ENCODE measurements at regions not wholly inside any gene's neighbourhood (a gene's known extent, or its start where the extent isn't known, plus 50 kb on each side); places are given as distances from the start of the nearest gene placed in this dataset.

DNA sequence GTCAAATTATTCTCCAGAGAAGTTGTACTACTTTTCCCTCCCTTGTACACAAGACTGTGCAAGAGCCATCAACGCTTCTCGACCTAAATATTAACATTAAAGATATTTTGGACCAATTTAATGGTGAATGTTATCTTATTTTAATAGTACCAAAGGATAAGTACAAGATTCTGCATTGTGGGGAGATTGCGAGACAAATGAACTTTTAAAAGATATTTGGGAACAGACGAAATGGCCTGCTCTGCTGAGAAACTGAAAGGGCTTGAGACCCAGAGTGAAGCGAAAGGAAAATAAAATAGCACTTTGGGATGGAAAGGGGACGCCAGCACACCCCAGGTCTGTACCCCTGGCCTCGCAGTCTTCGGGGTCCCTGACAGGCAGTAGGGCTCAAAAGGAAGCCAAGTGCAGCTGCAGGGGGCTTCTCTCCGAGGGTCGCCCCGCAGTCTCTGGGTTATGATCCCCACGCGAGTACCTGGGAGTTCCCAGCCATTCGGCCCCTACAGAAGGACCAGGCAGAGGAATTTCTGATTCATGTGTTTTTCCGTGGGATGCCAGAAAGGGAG, 97.6 kb upstream of the VGLL3 start:
- no peaks in the 10 kb centered on the region for H3K9me2 ChIP-seq (ENCODE audit: insufficient read depth, low read length)
- no peak overlapping the region for H3K9ac ChIP-seq (ENCODE audit: low read length)
- no peaks in the 10 kb centered on the region for H3F3A ChIP-seq (ENCODE audit: insufficient read depth, low read length, poor library complexity, severe bottlenecking)
- no peak overlapping the region for H3K4me3 ChIP-seq (ENCODE audit: low read length)
- no peaks in the 10 kb centered on the region for H3K79me2 ChIP-seq (replicated peaks; ENCODE audit: insufficient read depth, low read length)
- no peaks in the 10 kb centered on the region for H3K9me3 ChIP-seq (ENCODE audit: low read length)
- H2AFZ ChIP-seq (ENCODE audit: low read depth, low read length): no peak overlapping the region
- H3K4me2 ChIP-seq (ENCODE audit: low read length): no peak overlapping the region
- H3K27me3 ChIP-seq (ENCODE audit: insufficient read depth, low read depth, low read length): no peaks in the 10 kb centered on the region
- no peak for TF ChIP-seq POLR2AphosphoS5 (IDR thresholded peaks at IDR 0.05)
- TF ChIP-seq TAF1 (IDR thresholded peaks at IDR 0.05; ENCODE audit: low read depth): no peak
- TF ChIP-seq EP300 (conservative IDR thresholded peaks at IDR 0.05; ENCODE audit: poor library complexity, severe bottlenecking): no peak
- no peak for TF ChIP-seq EZH2 (IDR thresholded peaks at IDR 0.05; ENCODE audit: borderline replicate concordance, insufficient read depth, low read length, poor library complexity, severe bottlenecking)
- TF ChIP-seq, protein P1, sequence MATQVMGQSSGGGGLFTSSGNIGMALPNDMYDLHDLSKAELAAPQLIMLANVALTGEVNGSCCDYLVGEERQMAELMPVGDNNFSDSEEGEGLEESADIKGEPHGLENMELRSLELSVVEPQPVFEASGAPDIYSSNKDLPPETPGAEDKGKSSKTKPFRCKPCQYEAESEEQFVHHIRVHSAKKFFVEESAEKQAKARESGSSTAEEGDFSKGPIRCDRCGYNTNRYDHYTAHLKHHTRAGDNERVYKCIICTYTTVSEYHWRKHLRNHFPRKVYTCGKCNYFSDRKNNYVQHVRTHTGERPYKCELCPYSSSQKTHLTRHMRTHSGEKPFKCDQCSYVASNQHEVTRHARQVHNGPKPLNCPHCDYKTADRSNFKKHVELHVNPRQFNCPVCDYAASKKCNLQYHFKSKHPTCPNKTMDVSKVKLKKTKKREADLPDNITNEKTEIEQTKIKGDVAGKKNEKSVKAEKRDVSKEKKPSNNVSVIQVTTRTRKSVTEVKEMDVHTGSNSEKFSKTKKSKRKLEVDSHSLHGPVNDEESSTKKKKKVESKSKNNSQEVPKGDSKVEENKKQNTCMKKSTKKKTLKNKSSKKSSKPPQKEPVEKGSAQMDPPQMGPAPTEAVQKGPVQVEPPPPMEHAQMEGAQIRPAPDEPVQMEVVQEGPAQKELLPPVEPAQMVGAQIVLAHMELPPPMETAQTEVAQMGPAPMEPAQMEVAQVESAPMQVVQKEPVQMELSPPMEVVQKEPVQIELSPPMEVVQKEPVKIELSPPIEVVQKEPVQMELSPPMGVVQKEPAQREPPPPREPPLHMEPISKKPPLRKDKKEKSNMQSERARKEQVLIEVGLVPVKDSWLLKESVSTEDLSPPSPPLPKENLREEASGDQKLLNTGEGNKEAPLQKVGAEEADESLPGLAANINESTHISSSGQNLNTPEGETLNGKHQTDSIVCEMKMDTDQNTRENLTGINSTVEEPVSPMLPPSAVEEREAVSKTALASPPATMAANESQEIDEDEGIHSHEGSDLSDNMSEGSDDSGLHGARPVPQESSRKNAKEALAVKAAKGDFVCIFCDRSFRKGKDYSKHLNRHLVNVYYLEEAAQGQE (IDR thresholded peaks at IDR 0.05; ENCODE audit: borderline replicate concordance): no peak
- no peak for TF ChIP-seq SMC3 (conservative IDR thresholded peaks at IDR 0.05; ENCODE audit: poor library complexity)
- TF ChIP-seq, protein P2, sequence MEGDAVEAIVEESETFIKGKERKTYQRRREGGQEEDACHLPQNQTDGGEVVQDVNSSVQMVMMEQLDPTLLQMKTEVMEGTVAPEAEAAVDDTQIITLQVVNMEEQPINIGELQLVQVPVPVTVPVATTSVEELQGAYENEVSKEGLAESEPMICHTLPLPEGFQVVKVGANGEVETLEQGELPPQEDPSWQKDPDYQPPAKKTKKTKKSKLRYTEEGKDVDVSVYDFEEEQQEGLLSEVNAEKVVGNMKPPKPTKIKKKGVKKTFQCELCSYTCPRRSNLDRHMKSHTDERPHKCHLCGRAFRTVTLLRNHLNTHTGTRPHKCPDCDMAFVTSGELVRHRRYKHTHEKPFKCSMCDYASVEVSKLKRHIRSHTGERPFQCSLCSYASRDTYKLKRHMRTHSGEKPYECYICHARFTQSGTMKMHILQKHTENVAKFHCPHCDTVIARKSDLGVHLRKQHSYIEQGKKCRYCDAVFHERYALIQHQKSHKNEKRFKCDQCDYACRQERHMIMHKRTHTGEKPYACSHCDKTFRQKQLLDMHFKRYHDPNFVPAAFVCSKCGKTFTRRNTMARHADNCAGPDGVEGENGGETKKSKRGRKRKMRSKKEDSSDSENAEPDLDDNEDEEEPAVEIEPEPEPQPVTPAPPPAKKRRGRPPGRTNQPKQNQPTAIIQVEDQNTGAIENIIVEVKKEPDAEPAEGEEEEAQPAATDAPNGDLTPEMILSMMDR (IDR thresholded peaks at IDR 0.05; ENCODE audit: poor library complexity, severe bottlenecking): no peak
- TF ChIP-seq RAD21 (conservative IDR thresholded peaks at IDR 0.05): no peak
- no peak for TF ChIP-seq MXI1 (conservative IDR thresholded peaks at IDR 0.05; ENCODE audit: poor library complexity, severe bottlenecking)
- H3K36me3 ChIP-seq (ENCODE audit: insufficient read depth, low read length): no peaks in the 10 kb centered on the region
- no peak overlapping the region for H3K27ac ChIP-seq (ENCODE audit: low read length)
- no peaks in the 10 kb centered on the region for H4K20me1 ChIP-seq (ENCODE audit: insufficient read depth)

DNA sequence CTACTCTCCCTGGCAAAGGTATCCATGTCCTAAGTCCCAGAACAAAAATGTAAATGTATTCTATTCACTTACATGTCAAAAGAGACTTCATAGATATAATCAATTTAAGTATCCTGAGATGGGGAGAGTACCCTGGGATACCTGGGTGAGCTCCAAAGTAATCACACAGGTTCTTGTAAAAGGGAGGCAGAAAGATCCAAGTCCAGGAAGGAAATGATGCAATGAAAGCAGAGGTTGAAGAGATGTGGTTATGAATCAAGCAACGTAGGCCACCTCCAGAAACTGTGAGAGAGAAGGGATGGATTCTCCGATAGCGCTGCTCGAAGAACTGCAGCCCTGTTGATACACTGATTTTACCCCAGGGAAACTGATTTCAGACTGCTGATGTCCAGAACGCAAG, 93.9 kb upstream of the VGLL3 start:
- Histone ChIP-seq H3K9me3 (ENCODE audit: low read length) (no peaks in the 10 kb centered on the region), H3K4me3 (ENCODE audit: low read length) (no peak overlapping the region), H3K9me2 (ENCODE audit: insufficient read depth, low read length) (no peaks in the 10 kb centered on the region), H3K4me2 (ENCODE audit: low read length) (no peak overlapping the region), H3K79me2 (replicated peaks; ENCODE audit: insufficient read depth, low read length) (no peaks in the 10 kb centered on the region), H3K27me3 (ENCODE audit: insufficient read depth, low read depth, low read length) (no peaks in the 10 kb centered on the region), H4K20me1 (ENCODE audit: insufficient read depth) (no peaks in the 10 kb centered on the region), H2AFZ (ENCODE audit: low read depth, low read length) (no peak overlapping the region), H3K27ac (ENCODE audit: low read length) (no peak overlapping the region), H3K36me3 (ENCODE audit: insufficient read depth, low read length) (no peaks in the 10 kb centered on the region), H3K9ac (ENCODE audit: low read length) (no peak overlapping the region), H3F3A (ENCODE audit: insufficient read depth, low read length, poor library complexity, severe bottlenecking) (no peaks in the 10 kb centered on the region)
- TF ChIP-seq, protein P2 (IDR thresholded peaks at IDR 0.05; ENCODE audit: poor library complexity, severe bottlenecking): no peak
- TF ChIP-seq EZH2 (IDR thresholded peaks at IDR 0.05; ENCODE audit: borderline replicate concordance, insufficient read depth, low read length, poor library complexity, severe bottlenecking) (no peak), TAF1 (IDR thresholded peaks at IDR 0.05; ENCODE audit: low read depth) (no peak), RAD21 (conservative IDR thresholded peaks at IDR 0.05) (no peak), SMC3 (conservative IDR thresholded peaks at IDR 0.05; ENCODE audit: poor library complexity) (no peak), MXI1 (conservative IDR thresholded peaks at IDR 0.05; ENCODE audit: poor library complexity, severe bottlenecking) (no peak), EP300 (conservative IDR thresholded peaks at IDR 0.05; ENCODE audit: poor library complexity, severe bottlenecking) (no peak), POLR2AphosphoS5 (IDR thresholded peaks at IDR 0.05) (no peak)
- TF ChIP-seq, protein P1 (IDR thresholded peaks at IDR 0.05; ENCODE audit: borderline replicate concordance): no peak

All from neural cell (in vitro differentiated cells).